ENCODE measurements at regions not wholly inside any gene's neighbourhood (a gene's known extent, or its start where the extent isn't known, plus 50 kb on each side); places are given as distances from the start of the nearest gene placed in this dataset.

DNA sequence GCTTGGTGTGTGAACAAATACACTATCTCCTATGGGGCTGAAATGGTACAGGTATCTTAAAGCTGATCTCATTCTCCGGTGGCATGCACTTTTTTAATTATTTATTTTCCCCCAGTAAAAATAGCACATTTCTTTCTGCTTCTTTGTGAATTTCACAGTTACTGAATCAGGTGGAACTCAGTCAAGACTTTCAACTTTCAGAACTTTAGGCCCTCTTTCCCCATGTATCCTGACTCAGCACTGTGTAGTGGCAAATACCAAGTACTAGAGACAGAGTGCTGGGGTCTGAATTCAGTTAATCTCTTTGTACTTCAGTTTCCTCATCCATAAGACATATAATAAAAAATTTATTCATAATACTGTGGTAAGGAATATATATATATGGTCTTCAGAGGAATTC lies 223.9 kb downstream of the CSNK2A3 start:
- H2BK20ac ChIP-seq (ENCODE audit: low read length): no peak overlapping the region
- no peaks in the 10 kb centered on the region for H3K23me2 ChIP-seq (ENCODE audit: low read depth, low read length)
- FAIRE-seq (no peak), DNase-seq (ENCODE audit: low read depth in 1 of 2, low spot score in 2 of 2) (no peak)
- no peak overlapping the region for H4K5ac ChIP-seq (ENCODE audit: insufficient read length, low read depth, low read length)
- H3K14ac ChIP-seq (ENCODE audit: insufficient read length): no peak overlapping the region
- H2BK15ac ChIP-seq (ENCODE audit: low read length): no peak overlapping the region
- H3K27me3 ChIP-seq (replicated peaks in 1 of 4; ENCODE audit: control insufficient read depth in 3 of 4, extremely low read depth in 1 of 4, insufficient read depth in 3 of 4, low read length in 3 of 4): 0 out of 7 replicates have a peak, but pooled peaks cover 0 to 2% (median 0%) of the 10 kb centered on the region in 4 experiments
- H2BK12ac ChIP-seq (ENCODE audit: low read depth, low read length): no peak overlapping the region
- no peak overlapping the region for H2BK120ac ChIP-seq (replicated peaks; ENCODE audit: low read depth, low read length)
- H3K56ac ChIP-seq (replicated peaks; ENCODE audit: insufficient read length, low read depth, low read length): no peak overlapping the region
- H2BK5ac ChIP-seq (ENCODE audit: low read depth, low read length): no peak overlapping the region
- H2AFZ ChIP-seq (ENCODE audit: low read length): no peak overlapping the region
- no peak overlapping the region for H3K23ac ChIP-seq (ENCODE audit: insufficient read length)
- no peak overlapping the region for H4K8ac ChIP-seq (ENCODE audit: extremely low read depth, insufficient read depth, low read length)
- no peak overlapping the region for H2AK5ac ChIP-seq (ENCODE audit: low read depth, low read length)
- H3K18ac ChIP-seq (ENCODE audit: extremely low read depth, low read length): no peak overlapping the region
- ChIA-PET CTCF (ENCODE audit: partially characterized antibody) (interaction anchor here (1.0 to 1.4 kb wide), 2 partner anchors 27 to 34 kb away, joined by 3 to 5 read pairs; no protein-coding TSS in a partner anchor), POLR2A (ENCODE audit: partially characterized antibody) (no interaction called here)
- TF ChIP-seq SIRT6 (IDR thresholded peaks at IDR 0.05; ENCODE audit: low read length): no peak
- no peak for TF ChIP-seq MAFK (IDR thresholded peaks at IDR 0.05; ENCODE audit: low read depth, low read length)
- no peak overlapping the region for H3K4me2 ChIP-seq (ENCODE audit: insufficient read depth in 1 of 2, low read depth in 2 of 2, low read length in 2 of 2)
- no peaks in the 10 kb centered on the region for H3K79me2 ChIP-seq (ENCODE audit: control insufficient read depth in 1 of 2, insufficient read depth in 2 of 2, low read length in 2 of 2)
- H3K4ac ChIP-seq (replicated peaks; ENCODE audit: insufficient read length, low read depth, low read length): no peak overlapping the region
- peaks cover 0 to 4% (median 0%) of the 10 kb centered on the region in 4 experiments; a peak in 2 of 7 replicates for H3K4me1 ChIP-seq (replicated peaks in 1 of 4; ENCODE audit: control insufficient read depth in 3 of 4, insufficient read depth in 4 of 4, low read length in 3 of 4)
- no peaks in the 10 kb centered on the region for H3K36me3 ChIP-seq (ENCODE audit: control insufficient read depth in 2 of 4, insufficient read depth in 4 of 4, low read length in 3 of 4)
- no peaks in the 10 kb centered on the region for H3K9me3 ChIP-seq (ENCODE audit: insufficient read depth in 2 of 2, low read depth in 1 of 2, low read length in 1 of 2)
- WGBS, 2 experiments (ENCODE audit: extremely low coverage in 1 of 2, insufficient coverage in 1 of 2, insufficient read length in 1 of 2, insufficient replicate concordance in 2 of 2, low coverage in 1 of 2, low lambda C conversion rate in 2 of 2, missing lambda C conversion rate in 1 of 2): 85% methylated on average over 1 of the region's 1 CpG; no CpG with 5 or more reads in 1 of the 2 experiments
- H4K91ac ChIP-seq (replicated peaks; ENCODE audit: insufficient read length, low read length): no peak overlapping the region
- no peaks in the 10 kb centered on the region for H3K79me1 ChIP-seq (ENCODE audit: low read depth, low read length)
- H3K27ac ChIP-seq (ENCODE audit: low read depth, low read length): no peak overlapping the region
- no peak overlapping the region for H3K4me3 ChIP-seq (ENCODE audit: extremely low read depth in 1 of 4, insufficient read depth in 2 of 4, low read depth in 3 of 4, low read length in 4 of 4)
- no peaks in the 10 kb centered on the region for H4K20me1 ChIP-seq (replicated peaks in 1 of 2; ENCODE audit: control insufficient read depth in 1 of 2, insufficient read depth in 2 of 2, low read length in 2 of 2)
- H3K9ac ChIP-seq (replicated peaks in 1 of 4; ENCODE audit: extremely low read depth in 1 of 4, low read depth in 3 of 4, low read length in 3 of 4): no peak overlapping the region

Measured in H1 (cell line).